WTC11 (cell line): ENCODE measurements at regions not wholly inside any gene's neighbourhood (a gene's known extent, or its start where the extent isn't known, plus 50 kb on each side); places are given as distances from the start of the nearest gene placed in this dataset.

Source experiments
- ATAC-seq: fragments of 200-7000 bp; cut with Tn5 transposase; 2 replicates; pipeline ENCODE4 v1.10.0; 2021; ENCODE audit warnings: mild to moderate bottlenecking, moderate library complexity
- CTCF ChIA-PET: fragments of 300-600 bp; sonication (Branson Sonifier 250); formaldehyde crosslinking; loops from one replicate; lab custom pipeline; 2021; ENCODE audit warnings: antibody characterized with exemption; lab: Charles Lee
- POLR2A ChIA-PET: fragments of 350-600 bp; sonication (Branson Sonifier 250); formaldehyde crosslinking; loops from one replicate; lab custom pipeline; 2021; ENCODE audit warnings: antibody characterized with exemption; lab: Charles Lee
- DNase-seq: peaks from one replicate; pipeline ENCODE4 v3.0.0; 2021; ENCODE audit warnings: low spot score
- H3K27ac Mint-ChIP-seq: 2 replicates; pipeline ENCODE4 v1.8.0; 2021; ENCODE audit warnings: mixed read lengths
- H3K27me3 Mint-ChIP-seq: 2 replicates; pipeline ENCODE4 v1.8.0; 2021; ENCODE audit warnings: low read depth, mild to moderate bottlenecking, moderate library complexity, mixed read lengths
- H3K36me3 Mint-ChIP-seq: 2 replicates; pipeline ENCODE4 v1.8.0; 2021; ENCODE audit warnings: mixed read lengths
- H3K4me1 Mint-ChIP-seq: 2 replicates; pipeline ENCODE4 v1.8.0; 2022; ENCODE audit warnings: mixed read lengths
- H3K4me3 Mint-ChIP-seq: 2 replicates; pipeline ENCODE4 v1.8.0; 2021; ENCODE audit warnings: mild to moderate bottlenecking, moderate library complexity, mixed read lengths
- H3K9me3 Mint-ChIP-seq: 2 replicates; pipeline ENCODE4 v1.8.0; 2021; ENCODE audit warnings: mixed read lengths
- CTCF ChIP-seq: fragments of 200-600 bp; IDR thresholded peaks from 2 replicates; pipeline ENCODE4 v1.8.0; 2022; ENCODE audit warnings: antibody characterized with exemption
- E2F1 ChIP-seq: sonication (generic); formaldehyde crosslinking; IDR thresholded peaks from 2 replicates; pipeline ENCODE4 v1.8.0; 2022; ENCODE audit warnings: mild to moderate bottlenecking, missing genetic modification reagents
- E2F4 ChIP-seq: sonication (generic); formaldehyde crosslinking; IDR thresholded peaks from 2 replicates; pipeline ENCODE4 v1.8.1; 2022; ENCODE audit warnings: low read depth, mild to moderate bottlenecking, moderate library complexity, missing genetic modification reagents, borderline replicate concordance
- FOXP4 ChIP-seq: sonication (generic); formaldehyde crosslinking; IDR thresholded peaks from 2 replicates; pipeline ENCODE4 v1.8.0; 2022; ENCODE audit warnings: mild to moderate bottlenecking, missing genetic modification reagents
- GRHL2 ChIP-seq: fragments of 250-450 bp; sonication (Bioruptor Pico); IDR thresholded peaks from 2 replicates; pipeline ENCODE4 v1.8.0; 2022; ENCODE audit warnings: mild to moderate bottlenecking, moderate library complexity; ENCODE audit not compliant: insufficient replicate concordance, severe bottlenecking
- HMGXB4 ChIP-seq: sonication (generic); formaldehyde crosslinking; IDR thresholded peaks from 2 replicates; pipeline ENCODE4 v1.8.1; 2023; ENCODE audit warnings: mild to moderate bottlenecking, moderate library complexity, missing genetic modification reagents
- IRF2 ChIP-seq: sonication (generic); formaldehyde crosslinking; IDR thresholded peaks from 2 replicates; pipeline ENCODE4 v1.8.0; 2022; ENCODE audit warnings: low read depth, missing genetic modification reagents, borderline replicate concordance
- NR2C2 ChIP-seq: sonication (generic); formaldehyde crosslinking; IDR thresholded peaks from 2 replicates; pipeline ENCODE4 v1.8.0; 2022; ENCODE audit warnings: mild to moderate bottlenecking, missing genetic modification reagents
- PRDM15 ChIP-seq: sonication (generic); formaldehyde crosslinking; IDR thresholded peaks from 2 replicates; pipeline ENCODE4 v1.8.0; 2022; ENCODE audit warnings: missing genetic modification reagents
- ZBTB21 ChIP-seq: sonication (generic); formaldehyde crosslinking; IDR thresholded peaks from 2 replicates; pipeline ENCODE4 v1.8.1; 2023; ENCODE audit warnings: mild to moderate bottlenecking, missing genetic modification reagents, borderline replicate concordance
- ZNF138 ChIP-seq: sonication (generic); formaldehyde crosslinking; conservative IDR thresholded peaks from 2 replicates; pipeline ENCODE4 v1.8.1; 2022; ENCODE audit warnings: mild to moderate bottlenecking, moderate library complexity, missing genetic modification reagents

- Mint-ChIP-seq H3K4me3 (no peak overlapping the region), H3K36me3 (no peaks in the 10 kb centered on the region), H3K27ac (no peak overlapping the region), H3K4me1 (no peaks in the 10 kb centered on the region), H3K9me3 (peaks cover 5% of the 10 kb centered on the region; the same call in 1 of the 2 replicates), H3K27me3 (no peaks in the 10 kb centered on the region)
- CTCF ChIA-PET, result no interaction called here
- DNase-seq, result no peak
- POLR2A ChIA-PET, result no interaction called here
- no peak for TF ChIP-seq HMGXB4 (CRISPR knock-in tag)
- no peak for TF ChIP-seq E2F4 (CRISPR knock-in tag)
- no peak for TF ChIP-seq ZBTB21 (CRISPR knock-in tag)
- no peak for TF ChIP-seq CTCF
- no peak for ATAC-seq
Measured at GRCh38 chr5:2453781-2454180, 297.7 kb downstream of the IRX2 start.

GRCh38 chr5:2451100-2451499 lies 300.4 kb downstream of the IRX2 start:
- ATAC-seq (no peak), DNase-seq (no peak)
- H3K9me3 Mint-ChIP-seq, result peaks cover 21% of the 10 kb centered on the region
- no peak overlapping the region for H3K27ac Mint-ChIP-seq
- no peak overlapping the region for H3K4me3 Mint-ChIP-seq
- H3K4me1 Mint-ChIP-seq, result no peaks in the 10 kb centered on the region
- POLR2A ChIA-PET, result no interaction called here
- no peaks in the 10 kb centered on the region for H3K36me3 Mint-ChIP-seq
- no peaks in the 10 kb centered on the region for H3K27me3 Mint-ChIP-seq
- CTCF ChIA-PET, result no interaction called here
- no peak for TF ChIP-seq GRHL2
- no peak for TF ChIP-seq NR2C2
- TF ChIP-seq IRF2 (CRISPR knock-in tag), result no peak
- no peak for TF ChIP-seq PRDM15 (CRISPR knock-in tag)
- TF ChIP-seq ZNF138, result no peak
- no peak for TF ChIP-seq FOXP4 (CRISPR knock-in tag)
- no peak for TF ChIP-seq E2F1
